GM12892 (cell line): ENCODE measurements at regions not wholly inside any gene's neighbourhood (a gene's known extent, or its start where the extent isn't known, plus 50 kb on each side); places are given as distances from the start of the nearest gene placed in this dataset.

Source experiments
- POLR2A ChIP-seq: IDR thresholded peaks from 2 replicates; pipeline ENCODE4 v1.6.1; 2011; ENCODE audit warnings: low read depth, low read length, control low read depth
- TAF1 ChIP-seq: IDR thresholded peaks from 2 replicates; pipeline ENCODE4 v1.6.1; 2011; ENCODE audit warnings: low read depth, mild to moderate bottlenecking, control low read depth, low read length, borderline replicate concordance

DNA sequence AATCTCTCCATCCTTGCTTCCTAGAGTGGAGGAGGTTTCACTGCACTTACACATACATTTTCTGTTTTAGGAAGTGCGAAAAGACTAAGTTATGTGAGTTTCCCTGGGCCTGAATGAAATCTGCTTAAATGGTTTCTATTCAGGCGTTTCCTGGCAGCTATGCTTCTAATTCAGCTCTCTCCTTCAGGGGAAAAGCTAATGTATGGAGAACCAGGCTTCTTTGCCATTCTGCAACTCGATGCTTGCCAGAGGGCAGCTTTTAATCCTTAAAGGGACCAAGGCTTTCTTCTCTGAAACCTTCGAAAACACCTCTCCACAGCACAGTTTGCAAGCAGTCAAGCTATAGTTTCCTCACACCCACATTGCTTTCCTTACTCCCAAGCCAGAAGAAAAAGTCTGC, 89.5 kb upstream of the ARX start:
- TF ChIP-seq POLR2A (no peak), TAF1 (no peak)
